ENCODE measurements at regions not wholly inside any gene's neighbourhood (a gene's known extent, or its start where the extent isn't known, plus 50 kb on each side); places are given as distances from the start of the nearest gene placed in this dataset.

DNA sequence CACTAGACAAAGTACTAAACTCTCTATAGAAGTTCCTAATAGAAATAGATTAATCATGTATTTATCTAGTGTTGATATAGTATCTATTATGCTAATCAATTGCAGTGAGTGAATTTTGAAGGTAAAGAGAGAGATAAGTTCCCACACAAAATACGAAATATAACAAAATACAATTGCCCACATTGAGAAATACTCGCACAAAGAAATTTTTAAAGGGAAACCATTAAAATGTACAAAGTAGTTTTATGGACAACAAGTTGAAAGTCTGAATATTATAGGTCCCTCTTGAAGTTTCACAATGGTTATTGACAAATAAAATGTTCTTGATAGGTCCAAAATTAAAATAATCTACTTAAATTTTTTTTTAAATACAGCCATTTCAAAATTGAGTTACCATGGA lies 1031.1 kb downstream of the SORCS1 start:
- ATAC-seq (no peak), DNase-seq (no peak), FAIRE-seq (no peak)
- Histone ChIP-seq H3K27me3 (no peaks in the 10 kb centered on the region), H3K27ac (no peak overlapping the region), H3K4me1 (no peaks in the 10 kb centered on the region), H3K9me3 (no peaks in the 10 kb centered on the region), H3K4me3 (no peak overlapping the region), H3K36me3 (no peaks in the 10 kb centered on the region)
- TF ChIP-seq, protein P1, sequence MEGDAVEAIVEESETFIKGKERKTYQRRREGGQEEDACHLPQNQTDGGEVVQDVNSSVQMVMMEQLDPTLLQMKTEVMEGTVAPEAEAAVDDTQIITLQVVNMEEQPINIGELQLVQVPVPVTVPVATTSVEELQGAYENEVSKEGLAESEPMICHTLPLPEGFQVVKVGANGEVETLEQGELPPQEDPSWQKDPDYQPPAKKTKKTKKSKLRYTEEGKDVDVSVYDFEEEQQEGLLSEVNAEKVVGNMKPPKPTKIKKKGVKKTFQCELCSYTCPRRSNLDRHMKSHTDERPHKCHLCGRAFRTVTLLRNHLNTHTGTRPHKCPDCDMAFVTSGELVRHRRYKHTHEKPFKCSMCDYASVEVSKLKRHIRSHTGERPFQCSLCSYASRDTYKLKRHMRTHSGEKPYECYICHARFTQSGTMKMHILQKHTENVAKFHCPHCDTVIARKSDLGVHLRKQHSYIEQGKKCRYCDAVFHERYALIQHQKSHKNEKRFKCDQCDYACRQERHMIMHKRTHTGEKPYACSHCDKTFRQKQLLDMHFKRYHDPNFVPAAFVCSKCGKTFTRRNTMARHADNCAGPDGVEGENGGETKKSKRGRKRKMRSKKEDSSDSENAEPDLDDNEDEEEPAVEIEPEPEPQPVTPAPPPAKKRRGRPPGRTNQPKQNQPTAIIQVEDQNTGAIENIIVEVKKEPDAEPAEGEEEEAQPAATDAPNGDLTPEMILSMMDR (IDR thresholded peaks at IDR 0.05): no peak
- intact Hi-C loops (cut with DNase I): no loop called here
- WGBS, 2 donors: 45 to 46% methylated on average over 2 of the region's 2 CpGs

DNA sequence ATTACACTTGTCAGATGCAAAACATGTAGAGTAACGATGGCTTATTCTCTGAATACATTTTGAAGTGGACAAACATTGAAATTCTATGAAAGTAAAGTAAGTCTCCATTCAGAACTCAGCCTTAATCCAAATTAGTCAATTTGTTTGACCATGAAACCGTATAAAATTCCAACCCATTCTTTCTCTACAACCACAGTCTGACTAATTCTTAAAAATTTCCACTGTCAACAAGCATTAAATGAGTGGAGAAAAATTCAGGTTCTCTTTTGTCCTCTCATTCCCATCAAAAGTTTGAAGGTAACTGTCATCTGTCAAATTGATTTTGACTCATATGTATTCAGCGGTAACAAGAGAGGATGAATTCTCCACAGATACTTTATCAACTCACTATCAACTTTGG lies 1031.5 kb downstream of the SORCS1 start:
- intact Hi-C loops (cut with DNase I): no loop called here
- no peak overlapping the region for H3K27ac ChIP-seq
- H3K27me3 ChIP-seq: no peaks in the 10 kb centered on the region
- DNase-seq (no peak), FAIRE-seq (no peak), ATAC-seq (no peak)
- TF ChIP-seq, protein P1 (IDR thresholded peaks at IDR 0.05): no peak
- WGBS, 2 donors: 57 to 59% methylated on average over 3 of the region's 3 CpGs
- H3K36me3 ChIP-seq: no peaks in the 10 kb centered on the region
- H3K4me3 ChIP-seq: no peak overlapping the region
- no peaks in the 10 kb centered on the region for H3K4me1 ChIP-seq
- H3K9me3 ChIP-seq: no peaks in the 10 kb centered on the region

DNA sequence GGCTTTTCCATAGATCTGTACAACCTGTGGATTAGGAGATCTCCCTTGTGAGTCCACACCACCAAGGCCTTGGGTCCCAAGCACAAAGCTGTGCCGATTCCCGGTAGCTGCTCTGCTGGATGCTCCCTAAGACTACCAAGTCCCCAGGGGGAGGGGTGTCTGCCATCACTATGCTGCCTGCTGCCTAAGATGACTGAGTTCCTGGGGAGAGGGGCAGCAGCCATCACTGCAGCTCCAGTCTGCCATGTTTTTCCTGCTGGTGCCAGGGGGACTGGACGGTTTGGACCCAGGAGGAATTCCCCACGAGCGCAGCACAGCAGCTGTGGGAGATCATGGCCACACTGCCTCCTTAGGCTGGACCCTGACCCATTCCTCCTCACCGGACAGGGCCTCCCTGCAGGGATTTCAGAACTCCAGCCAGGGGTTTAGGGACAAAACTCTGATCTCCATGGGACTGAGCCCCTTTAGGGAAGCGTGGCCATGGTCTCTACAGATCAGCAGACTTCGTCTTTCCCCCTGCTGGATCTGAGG lies 1049.8 kb downstream of the SORCS1 start:
- Histone ChIP-seq H3K36me3 (no peaks in the 10 kb centered on the region), H3K4me1 (no peaks in the 10 kb centered on the region), H3K27ac (no peak overlapping the region), H3K9me3 (no peaks in the 10 kb centered on the region), H3K27me3 (no peaks in the 10 kb centered on the region), H3K4me3 (no peak overlapping the region)
- FAIRE-seq (no peak), ATAC-seq (no peak), DNase-seq (peak in 1 of 6 donors; percentile 26)
- intact Hi-C loops (cut with DNase I): no loop called here
- 80 to 95% methylated on average over 8 of the region's 8 CpGs for WGBS, 2 donors
- TF ChIP-seq, protein P1 (IDR thresholded peaks at IDR 0.05): no peak

DNA sequence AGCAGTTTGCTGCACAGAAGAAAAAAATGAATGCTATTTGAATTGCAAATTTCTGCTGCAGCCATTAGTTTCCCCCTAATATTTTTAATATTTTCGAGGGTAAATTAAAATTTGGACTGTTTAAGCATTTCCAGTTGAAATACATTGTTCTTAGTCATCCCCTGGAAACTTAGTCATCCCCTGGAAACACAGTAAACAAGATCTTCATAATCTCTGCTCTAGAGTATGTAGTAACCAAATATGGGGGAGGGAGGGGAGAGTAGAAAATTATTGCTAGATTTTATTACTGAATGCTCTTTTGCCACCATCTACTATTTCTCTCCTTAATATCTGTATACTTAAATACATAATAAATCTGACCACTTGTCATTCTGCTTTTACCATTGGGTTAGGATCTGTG lies 1053.3 kb downstream of the SORCS1 start:
- no peak for ATAC-seq
- TF ChIP-seq, protein P1 (IDR thresholded peaks at IDR 0.05): no peak
- Histone ChIP-seq H3K4me1 (no peaks in the 10 kb centered on the region), H3K9me3 (no peaks in the 10 kb centered on the region), H3K36me3 (no peaks in the 10 kb centered on the region), H3K27me3 (no peaks in the 10 kb centered on the region), H3K27ac (no peak overlapping the region), H3K4me3 (no peak overlapping the region)
- intact Hi-C loops (cut with DNase I): no loop called here
- no peak for FAIRE-seq
- no peak for DNase-seq
- WGBS, 2 donors: 38 to 51% methylated on average over 1 of the region's 1 CpG

DNA sequence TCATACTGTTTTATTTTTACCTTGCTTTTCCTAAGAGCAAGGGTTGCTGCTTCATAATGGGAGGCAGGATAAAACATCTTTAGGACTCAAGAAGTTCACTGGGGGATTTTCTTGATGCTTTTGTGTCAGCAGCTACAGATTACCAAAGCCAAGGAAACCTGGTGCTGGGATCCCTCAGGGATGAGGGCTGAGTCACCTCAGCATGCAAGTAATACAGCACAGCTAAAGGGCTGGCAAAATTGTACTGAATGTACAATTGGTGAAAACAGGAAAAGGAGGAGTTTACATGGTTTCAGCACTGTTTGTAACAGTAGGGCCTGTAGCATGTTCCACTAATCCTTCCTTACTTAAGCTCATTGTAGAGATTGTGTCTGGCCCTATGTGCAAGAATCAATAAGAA lies 1056.8 kb downstream of the SORCS1 start:
- no peak overlapping the region for H3K4me3 ChIP-seq
- H3K27me3 ChIP-seq: no peaks in the 10 kb centered on the region
- intact Hi-C loops (cut with DNase I): no loop called here
- H3K27ac ChIP-seq: no peak overlapping the region
- no peaks in the 10 kb centered on the region for H3K36me3 ChIP-seq
- no peaks in the 10 kb centered on the region for H3K9me3 ChIP-seq
- DNase-seq (no peak), FAIRE-seq (no peak), ATAC-seq (no peak)
- no peaks in the 10 kb centered on the region for H3K4me1 ChIP-seq
- TF ChIP-seq, protein P1 (IDR thresholded peaks at IDR 0.05): no peak
